ENCODE measurements at regions not wholly inside any gene's neighbourhood (a gene's known extent, or its start where the extent isn't known, plus 50 kb on each side); places are given as distances from the start of the nearest gene placed in this dataset.

DNA sequence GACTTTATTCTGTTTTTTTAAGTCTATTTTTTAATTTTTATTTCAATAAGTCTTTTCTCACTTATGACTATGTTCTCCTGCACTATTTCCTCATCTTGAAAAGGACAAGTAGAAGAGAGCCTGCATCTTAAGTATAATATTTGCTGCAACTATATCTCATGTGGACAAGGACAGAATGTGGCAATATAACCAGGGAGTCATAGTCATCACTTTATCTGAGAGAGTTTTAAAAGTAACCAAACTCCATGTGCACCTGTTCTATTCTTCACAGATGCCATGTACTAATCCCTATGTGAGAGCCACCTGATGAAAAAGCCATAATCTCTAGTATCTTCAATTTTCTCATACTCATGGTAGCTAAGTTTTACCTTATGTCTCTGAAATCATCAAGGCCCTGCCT lies 104.2 kb upstream of the SOX6 start:
- H4K20me1 ChIP-seq (ENCODE audit: insufficient read depth, low read length) = no peaks in the 10 kb centered on the region
- TF ChIP-seq, protein P1, sequence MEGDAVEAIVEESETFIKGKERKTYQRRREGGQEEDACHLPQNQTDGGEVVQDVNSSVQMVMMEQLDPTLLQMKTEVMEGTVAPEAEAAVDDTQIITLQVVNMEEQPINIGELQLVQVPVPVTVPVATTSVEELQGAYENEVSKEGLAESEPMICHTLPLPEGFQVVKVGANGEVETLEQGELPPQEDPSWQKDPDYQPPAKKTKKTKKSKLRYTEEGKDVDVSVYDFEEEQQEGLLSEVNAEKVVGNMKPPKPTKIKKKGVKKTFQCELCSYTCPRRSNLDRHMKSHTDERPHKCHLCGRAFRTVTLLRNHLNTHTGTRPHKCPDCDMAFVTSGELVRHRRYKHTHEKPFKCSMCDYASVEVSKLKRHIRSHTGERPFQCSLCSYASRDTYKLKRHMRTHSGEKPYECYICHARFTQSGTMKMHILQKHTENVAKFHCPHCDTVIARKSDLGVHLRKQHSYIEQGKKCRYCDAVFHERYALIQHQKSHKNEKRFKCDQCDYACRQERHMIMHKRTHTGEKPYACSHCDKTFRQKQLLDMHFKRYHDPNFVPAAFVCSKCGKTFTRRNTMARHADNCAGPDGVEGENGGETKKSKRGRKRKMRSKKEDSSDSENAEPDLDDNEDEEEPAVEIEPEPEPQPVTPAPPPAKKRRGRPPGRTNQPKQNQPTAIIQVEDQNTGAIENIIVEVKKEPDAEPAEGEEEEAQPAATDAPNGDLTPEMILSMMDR (IDR thresholded peaks at IDR 0.05; ENCODE audit: insufficient read depth, low read depth, low read length) = no peak
- TF ChIP-seq EZH2 (IDR thresholded peaks at IDR 0.05; ENCODE audit: insufficient read depth, low read length) = no peak
- H3K36me3 ChIP-seq (ENCODE audit: insufficient read depth, low read length) = no peaks in the 10 kb centered on the region
- H3K4me1 ChIP-seq (ENCODE audit: insufficient read depth, low read length) = no peaks in the 10 kb centered on the region
- H3K4me3 Mint-ChIP-seq (ENCODE audit: unreplicated experiment) = no peak overlapping the region
- H3K27me3 ChIP-seq (ENCODE audit: insufficient read depth, low read length) = no peaks in the 10 kb centered on the region
- FAIRE-seq = no peak
- H3K4me3 ChIP-seq (ENCODE audit: insufficient read depth, low read depth, low read length) = no peak overlapping the region
- H3K9me3 ChIP-seq (ENCODE audit: insufficient read depth, low read depth, low read length) = no peaks in the 10 kb centered on the region
- H3K27ac ChIP-seq (ENCODE audit: low read depth, low read length) = no peak overlapping the region
- DNase-seq (ENCODE audit: low read depth) = no peak
- H3K79me2 ChIP-seq (ENCODE audit: insufficient read depth, low read length) = no peaks in the 10 kb centered on the region
- no peak overlapping the region for H3K9ac ChIP-seq (ENCODE audit: low read length)
- no peaks in the 10 kb centered on the region for H3K27me3 Mint-ChIP-seq (ENCODE audit: low read depth, unreplicated experiment)
- peaks cover 1% of the 10 kb centered on the region for H3K4me1 Mint-ChIP-seq (ENCODE audit: low read depth, unreplicated experiment)
- H3K9me3 Mint-ChIP-seq (ENCODE audit: unreplicated experiment) = no peaks in the 10 kb centered on the region
- H2AFZ ChIP-seq (ENCODE audit: low read depth, low read length) = no peak overlapping the region
- H3K27ac Mint-ChIP-seq (ENCODE audit: unreplicated experiment) = no peak overlapping the region
- no peaks in the 10 kb centered on the region for H3K36me3 Mint-ChIP-seq (ENCODE audit: low read depth, unreplicated experiment)
- no peak overlapping the region for H3K4me2 ChIP-seq (ENCODE audit: low read length)

DNA sequence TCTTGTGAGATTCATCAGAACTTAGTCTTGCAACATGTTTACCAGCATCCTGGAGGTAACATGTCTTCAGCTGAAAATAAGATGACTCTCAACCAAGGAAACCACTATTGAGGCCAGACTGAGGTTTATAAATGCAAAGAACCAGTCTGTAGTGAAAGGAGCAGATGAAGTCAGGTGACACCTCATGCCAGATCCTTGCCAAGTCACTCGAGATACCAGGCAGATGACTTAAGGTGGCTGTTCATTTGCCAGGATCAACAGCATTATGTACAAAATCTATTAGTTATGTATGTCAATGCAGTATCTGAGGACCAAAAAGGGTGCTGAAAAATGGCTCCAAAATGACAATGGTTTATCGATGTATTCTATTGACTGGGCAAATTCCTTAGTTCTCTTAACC lies 100.0 kb upstream of the SOX6 start:
- peaks cover 1% of the 10 kb centered on the region for H3K4me1 Mint-ChIP-seq (ENCODE audit: low read depth, unreplicated experiment)
- Histone ChIP-seq H3K36me3 (ENCODE audit: insufficient read depth, low read length) (no peaks in the 10 kb centered on the region), H3K9me3 (ENCODE audit: insufficient read depth, low read depth, low read length) (no peaks in the 10 kb centered on the region), H3K4me2 (ENCODE audit: low read length) (no peak overlapping the region), H3K9ac (ENCODE audit: low read length) (no peak overlapping the region), H4K20me1 (ENCODE audit: insufficient read depth, low read length) (no peaks in the 10 kb centered on the region), H3K27me3 (ENCODE audit: insufficient read depth, low read length) (no peaks in the 10 kb centered on the region), H3K79me2 (ENCODE audit: insufficient read depth, low read length) (no peaks in the 10 kb centered on the region), H3K4me3 (ENCODE audit: insufficient read depth, low read depth, low read length) (no peak overlapping the region), H2AFZ (ENCODE audit: low read depth, low read length) (no peak overlapping the region), H3K27ac (ENCODE audit: low read depth, low read length) (no peak overlapping the region), H3K4me1 (ENCODE audit: insufficient read depth, low read length) (no peaks in the 10 kb centered on the region)
- FAIRE-seq (no peak), DNase-seq (ENCODE audit: low read depth) (peak; percentile 1)
- no peaks in the 10 kb centered on the region for H3K36me3 Mint-ChIP-seq (ENCODE audit: low read depth, unreplicated experiment)
- no peaks in the 10 kb centered on the region for H3K9me3 Mint-ChIP-seq (ENCODE audit: unreplicated experiment)
- TF ChIP-seq, protein P1 (IDR thresholded peaks at IDR 0.05; ENCODE audit: insufficient read depth, low read depth, low read length) = no peak
- no peak for TF ChIP-seq EZH2 (IDR thresholded peaks at IDR 0.05; ENCODE audit: insufficient read depth, low read length)
- no peak overlapping the region for H3K4me3 Mint-ChIP-seq (ENCODE audit: unreplicated experiment)
- no peaks in the 10 kb centered on the region for H3K27me3 Mint-ChIP-seq (ENCODE audit: low read depth, unreplicated experiment)
- H3K27ac Mint-ChIP-seq (ENCODE audit: unreplicated experiment) = no peak overlapping the region

DNA sequence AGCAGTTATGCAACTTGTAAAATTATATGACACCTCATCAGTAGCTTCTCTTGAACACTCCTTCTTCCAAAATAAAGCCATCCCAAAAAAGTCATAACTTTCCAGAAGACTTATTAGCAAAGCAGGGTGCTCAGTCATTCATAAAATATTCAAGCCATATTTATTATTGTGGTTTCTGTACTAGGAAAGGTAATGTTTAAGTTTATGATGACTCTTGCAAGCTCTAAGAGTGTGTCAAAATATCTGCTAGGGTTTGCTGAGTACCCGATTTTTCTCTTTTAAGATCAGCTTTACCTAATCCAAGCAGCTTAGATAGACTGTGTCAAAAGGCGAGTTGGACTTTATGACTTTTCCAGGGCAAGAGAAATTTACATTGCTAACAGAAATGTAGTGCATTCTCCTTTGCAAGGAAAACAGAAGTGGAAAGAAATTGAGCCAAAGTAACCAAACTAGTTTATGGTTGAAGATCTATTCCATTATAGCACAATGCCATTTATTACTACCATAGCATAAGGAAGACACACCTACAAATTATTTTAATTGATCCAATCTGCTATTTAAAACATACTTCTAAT lies 98.0 kb upstream of the SOX6 start:
- TF ChIP-seq, protein P1 (IDR thresholded peaks at IDR 0.05; ENCODE audit: insufficient read depth, low read depth, low read length) = no peak
- TF ChIP-seq EZH2 (IDR thresholded peaks at IDR 0.05; ENCODE audit: insufficient read depth, low read length) = no peak
- H3K36me3 Mint-ChIP-seq (ENCODE audit: low read depth, unreplicated experiment) = no peaks in the 10 kb centered on the region
- Histone ChIP-seq H3K9ac (ENCODE audit: low read length) (no peak overlapping the region), H3K4me1 (ENCODE audit: insufficient read depth, low read length) (no peaks in the 10 kb centered on the region), H3K4me2 (ENCODE audit: low read length) (no peak overlapping the region), H3K79me2 (ENCODE audit: insufficient read depth, low read length) (no peaks in the 10 kb centered on the region), H3K4me3 (ENCODE audit: insufficient read depth, low read depth, low read length) (no peak overlapping the region), H3K9me3 (ENCODE audit: insufficient read depth, low read depth, low read length) (no peaks in the 10 kb centered on the region), H3K36me3 (ENCODE audit: insufficient read depth, low read length) (no peaks in the 10 kb centered on the region), H4K20me1 (ENCODE audit: insufficient read depth, low read length) (no peaks in the 10 kb centered on the region), H3K27ac (ENCODE audit: low read depth, low read length) (no peak overlapping the region), H2AFZ (ENCODE audit: low read depth, low read length) (no peak overlapping the region), H3K27me3 (ENCODE audit: insufficient read depth, low read length) (no peaks in the 10 kb centered on the region)
- no peaks in the 10 kb centered on the region for H3K27me3 Mint-ChIP-seq (ENCODE audit: low read depth, unreplicated experiment)
- peaks cover 1% of the 10 kb centered on the region for H3K4me1 Mint-ChIP-seq (ENCODE audit: low read depth, unreplicated experiment)
- FAIRE-seq (no peak), DNase-seq (ENCODE audit: low read depth) (peak; percentile 6)
- H3K9me3 Mint-ChIP-seq (ENCODE audit: unreplicated experiment) = no peaks in the 10 kb centered on the region
- H3K4me3 Mint-ChIP-seq (ENCODE audit: unreplicated experiment) = no peak overlapping the region
- H3K27ac Mint-ChIP-seq (ENCODE audit: unreplicated experiment) = no peak overlapping the region

Data from astrocyte (in vitro differentiated cells and primary cell).